ENCODE measurements at regions not wholly inside any gene's neighbourhood (a gene's known extent, or its start where the extent isn't known, plus 50 kb on each side); places are given as distances from the start of the nearest gene placed in this dataset.

DNA sequence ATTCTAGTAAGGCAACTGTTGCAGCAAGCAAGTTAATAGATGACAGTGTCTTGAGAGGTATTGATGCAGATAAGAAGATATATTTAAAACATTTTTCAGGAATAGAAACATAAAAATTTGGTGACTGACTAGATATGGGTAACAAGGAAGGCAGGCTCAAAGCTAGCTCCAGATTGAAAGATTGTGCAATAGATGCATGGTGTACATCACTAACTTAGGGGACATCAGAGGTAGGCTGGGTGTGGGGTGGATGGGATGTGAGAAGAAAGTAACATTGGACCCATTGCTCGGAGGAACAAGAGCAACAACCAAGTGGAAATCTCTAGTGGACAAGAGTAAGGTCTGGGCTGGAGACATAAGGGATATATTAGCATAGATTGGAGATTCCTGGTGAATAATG is 306.9 kb downstream of the MCTP2 start:
- ChIA-PET POLR2A (no interaction called here), CTCF (ENCODE audit: low intra/inter-chr PET ratio, low total read pairs) (no interaction called here)
- 0% methylated on average over 1 of the region's 1 CpG for WGBS (ENCODE audit: low lambda C conversion rate)

DNA sequence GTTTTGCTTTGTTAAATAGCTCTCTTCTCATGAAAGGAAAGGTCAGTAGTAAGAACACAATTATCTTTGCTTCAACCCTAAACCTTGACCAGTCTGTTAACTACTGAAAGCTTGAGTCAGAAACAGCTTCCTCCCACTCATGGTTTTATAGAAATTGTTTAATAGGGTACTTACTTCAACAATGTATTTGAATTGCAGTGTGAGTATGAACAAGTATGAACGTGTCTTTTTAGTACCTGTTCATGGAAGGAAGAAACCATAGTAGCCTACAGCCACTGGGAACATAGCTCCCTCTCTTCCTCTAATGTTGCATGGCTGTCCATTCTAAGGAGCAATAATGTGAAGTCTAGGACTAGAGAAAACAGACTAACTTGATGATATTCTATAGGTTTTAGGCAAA is 311.0 kb downstream of the MCTP2 start:
- H4K20me1 ChIP-seq (ENCODE audit: insufficient read depth, low read length), result no peaks in the 10 kb centered on the region
- DNase-seq (ENCODE audit: low spot score), result no peak
- no peak for ATAC-seq
- H2AFZ ChIP-seq (ENCODE audit: low read length), result no peak overlapping the region
- H3K36me3 ChIP-seq (replicated peaks in 1 of 2; ENCODE audit: control insufficient read depth in 1 of 2, insufficient read depth in 2 of 2, low read length in 2 of 2), result no peaks in the 10 kb centered on the region
- H3K9ac ChIP-seq (ENCODE audit: insufficient read depth, low read depth, low read length), result no peak overlapping the region
- WGBS (ENCODE audit: low lambda C conversion rate), result 0% methylated on average over 1 of the region's 1 CpG
- H3K27me3 ChIP-seq (ENCODE audit: control insufficient read depth in 1 of 2, insufficient read depth in 2 of 2, low read length in 2 of 2), result no peaks in the 10 kb centered on the region
- intact Hi-C loops (cut with micrococcal nuclease; ENCODE audit: unreplicated experiment) (no loop called here), in situ Hi-C loops (cut with HindIII; ENCODE audit: extremely low pct_ligation_motif_present, low pct_unique_long_range_greater_than_20kb) (no loop called here)
- no peaks in the 10 kb centered on the region for H3K79me2 ChIP-seq (ENCODE audit: insufficient read depth, low read length)
- H3K9me3 ChIP-seq (ENCODE audit: low read length), result peaks cover 52% of the 10 kb centered on the region
- BruUV-seq (replicated peaks), result no TSS peak
- ChIA-PET CTCF (ENCODE audit: low intra/inter-chr PET ratio, low total read pairs) (no interaction called here), POLR2A (no interaction called here)
- no peak overlapping the region for H3K4me2 ChIP-seq (ENCODE audit: low read depth, low read length)
- H3K27ac ChIP-seq (ENCODE audit: extremely low read length, insufficient read depth, low read length), result no peak overlapping the region
- TF ChIP-seq CHCHD3 (CRISPR knock-in tag; IDR thresholded peaks at IDR 0.05) (no peak), KDM1A (CRISPR knock-in tag; IDR thresholded peaks at IDR 0.05) (no peak), MAF1 (CRISPR knock-in tag; IDR thresholded peaks at IDR 0.05; ENCODE audit: borderline replicate concordance) (no peak), KDM5A (IDR thresholded peaks at IDR 0.05; ENCODE audit: borderline replicate concordance, low read length) (no peak), CBX2 (IDR thresholded peaks at IDR 0.05; ENCODE audit: low read depth, low read length) (no peak), CBX2 (CRISPR knock-in tag; IDR thresholded peaks at IDR 0.05; ENCODE audit: low read depth) (no peak), NR3C1 (CRISPR knock-in tag; IDR thresholded peaks at IDR 0.05) (no peak)
- TF ChIP-seq, protein P1, sequence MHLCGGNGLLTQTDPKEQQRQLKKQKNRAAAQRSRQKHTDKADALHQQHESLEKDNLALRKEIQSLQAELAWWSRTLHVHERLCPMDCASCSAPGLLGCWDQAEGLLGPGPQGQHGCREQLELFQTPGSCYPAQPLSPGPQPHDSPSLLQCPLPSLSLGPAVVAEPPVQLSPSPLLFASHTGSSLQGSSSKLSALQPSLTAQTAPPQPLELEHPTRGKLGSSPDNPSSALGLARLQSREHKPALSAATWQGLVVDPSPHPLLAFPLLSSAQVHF (CRISPR knock-in tag; IDR thresholded peaks at IDR 0.05), result no peak
- H3K4me3 ChIP-seq (replicated peaks in 1 of 3; ENCODE audit: insufficient read depth in 1 of 3, low read depth in 2 of 3, low read length in 3 of 3), result no peak overlapping the region
- H3K4me1 ChIP-seq (ENCODE audit: insufficient read depth, low read length), result no peaks in the 10 kb centered on the region
- FAIRE-seq, result no peak

More for the DNA sequence above, 306.9 kb downstream of the MCTP2 start:
- peak; percentile 72 for TF ChIP-seq CEBPB (IDR thresholded peaks at IDR 0.05; ENCODE audit: borderline replicate concordance, low read depth, low read length)
- TF ChIP-seq, protein P2, sequence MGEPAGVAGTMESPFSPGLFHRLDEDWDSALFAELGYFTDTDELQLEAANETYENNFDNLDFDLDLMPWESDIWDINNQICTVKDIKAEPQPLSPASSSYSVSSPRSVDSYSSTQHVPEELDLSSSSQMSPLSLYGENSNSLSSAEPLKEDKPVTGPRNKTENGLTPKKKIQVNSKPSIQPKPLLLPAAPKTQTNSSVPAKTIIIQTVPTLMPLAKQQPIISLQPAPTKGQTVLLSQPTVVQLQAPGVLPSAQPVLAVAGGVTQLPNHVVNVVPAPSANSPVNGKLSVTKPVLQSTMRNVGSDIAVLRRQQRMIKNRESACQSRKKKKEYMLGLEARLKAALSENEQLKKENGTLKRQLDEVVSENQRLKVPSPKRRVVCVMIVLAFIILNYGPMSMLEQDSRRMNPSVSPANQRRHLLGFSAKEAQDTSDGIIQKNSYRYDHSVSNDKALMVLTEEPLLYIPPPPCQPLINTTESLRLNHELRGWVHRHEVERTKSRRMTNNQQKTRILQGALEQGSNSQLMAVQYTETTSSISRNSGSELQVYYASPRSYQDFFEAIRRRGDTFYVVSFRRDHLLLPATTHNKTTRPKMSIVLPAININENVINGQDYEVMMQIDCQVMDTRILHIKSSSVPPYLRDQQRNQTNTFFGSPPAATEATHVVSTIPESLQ (CRISPR knock-in tag; conservative IDR thresholded peaks at IDR 0.05), result no peak
- Histone ChIP-seq H2AFZ (ENCODE audit: low read length) (no peak overlapping the region), H3K79me2 (ENCODE audit: insufficient read depth, low read length) (no peaks in the 10 kb centered on the region), H3K27me3 (ENCODE audit: control insufficient read depth in 1 of 2, insufficient read depth in 2 of 2, low read length in 2 of 2) (no peaks in the 10 kb centered on the region), H3K4me2 (ENCODE audit: low read depth, low read length) (no peak overlapping the region), H3K4me1 (ENCODE audit: insufficient read depth, low read length) (no peaks in the 10 kb centered on the region), H3K36me3 (replicated peaks in 1 of 2; ENCODE audit: control insufficient read depth in 1 of 2, insufficient read depth in 2 of 2, low read length in 2 of 2) (no peaks in the 10 kb centered on the region), H4K20me1 (ENCODE audit: insufficient read depth, low read length) (no peaks in the 10 kb centered on the region), H3K27ac (ENCODE audit: extremely low read length, insufficient read depth, low read length) (no peak overlapping the region), H3K4me3 (replicated peaks in 1 of 3; ENCODE audit: insufficient read depth in 1 of 3, low read depth in 2 of 3, low read length in 3 of 3) (no peak overlapping the region), H3K9ac (ENCODE audit: insufficient read depth, low read depth, low read length) (no peak overlapping the region), H3K9me3 (ENCODE audit: low read length) (peaks cover 47% of the 10 kb centered on the region)
- FAIRE-seq (no peak), ATAC-seq (no peak), DNase-seq (ENCODE audit: low spot score) (no peak)
- no TSS peak for BruUV-seq (replicated peaks)
- in situ Hi-C loops (cut with HindIII; ENCODE audit: extremely low pct_ligation_motif_present, low pct_unique_long_range_greater_than_20kb), result no loop called here
- intact Hi-C loops (cut with micrococcal nuclease; ENCODE audit: unreplicated experiment), result no loop called here
